OCI-LY7 (cell line): ENCODE measurements at regions not wholly inside any gene's neighbourhood (a gene's known extent, or its start where the extent isn't known, plus 50 kb on each side); places are given as distances from the start of the nearest gene placed in this dataset.

Experiments used
- BruUV-seq: library from RNA; stranded (reverse); fragments of 400-500 nt; replicated peaks from 2 replicates; lab custom pipeline; 2021; lab: Mats Ljungman, UMichigan
- CTCF ChIA-PET: fragments of 300-600 bp; sonication (Branson Sonifier 250); formaldehyde crosslinking; loops from one replicate; lab custom pipeline; 2022; ENCODE audit warnings: antibody characterized with exemption; ENCODE audit not compliant: unreplicated experiment; lab: Charles Lee
- POLR2A ChIA-PET: fragments of 300-600 bp; sonication (Branson Sonifier 250); formaldehyde crosslinking; loops from one replicate; lab custom pipeline; 2022; ENCODE audit warnings: antibody characterized with exemption; lab: Charles Lee
- DNase-seq: peaks from one replicate; pipeline ENCODE4 v3.0.0-alpha.2; 2015; ENCODE audit warnings: low spot score
- H2AFZ ChIP-seq: fragments of 200-600 bp; sonication (generic), shearing (Covaris generic); 2 replicates; pipeline ENCODE4 v1.6.1; 2014; ENCODE audit warnings: mild to moderate bottlenecking, antibody characterized with exemption, low read length, moderate library complexity
- H3K27ac ChIP-seq: fragments of 200-600 bp; sonication (generic); 2 replicates; pipeline ENCODE4 v1.5.1; 2014; ENCODE audit warnings: mixed run types, low read depth, mild to moderate bottlenecking, moderate library complexity, low read length, inconsistent platforms; ENCODE audit not compliant: poor library complexity, severe bottlenecking
- H3K36me3 ChIP-seq: fragments of 200-600 bp; sonication (generic); 2 replicates; pipeline ENCODE4 v1.6.1; 2014; ENCODE audit warnings: mild to moderate bottlenecking, antibody characterized with exemption, low read length, moderate library complexity, mixed read lengths; ENCODE audit not compliant: insufficient read depth
- H3K4me1 ChIP-seq: fragments of 200-600 bp; sonication (generic); 2 replicates; pipeline ENCODE4 v1.5.1; 2014; ENCODE audit warnings: mild to moderate bottlenecking, low read length; ENCODE audit not compliant: insufficient read depth, poor library complexity, severe bottlenecking
- H3K4me2 ChIP-seq: fragments of 200-600 bp; sonication (generic); 2 replicates; pipeline ENCODE4 v1.6.1; 2014; ENCODE audit warnings: mild to moderate bottlenecking, low read length
- H3K4me3 ChIP-seq: fragments of 200-600 bp; sonication (generic); 2 replicates; pipeline ENCODE4 v1.5.1; 2014; ENCODE audit warnings: mild to moderate bottlenecking, low read depth, low read length; ENCODE audit not compliant: poor library complexity, severe bottlenecking
- H3K79me2 ChIP-seq: fragments of 200-600 bp; sonication (generic); 2 replicates; pipeline ENCODE4 v1.6.1; 2016; ENCODE audit warnings: low read depth, mild to moderate bottlenecking, low read length, moderate library complexity, mixed read lengths; ENCODE audit not compliant: insufficient read depth
- H3K9me2 ChIP-seq: fragments of 200-600 bp; sonication (generic); 2 replicates; pipeline ENCODE4 v1.6.1; 2016; ENCODE audit warnings: mild to moderate bottlenecking, low read length, mixed read lengths; ENCODE audit not compliant: insufficient read depth
- H3K9me3 ChIP-seq: fragments of 200-600 bp; sonication (generic); 2 replicates; pipeline ENCODE4 v1.6.1; 2014; ENCODE audit warnings: mild to moderate bottlenecking, mixed run types, low read length, mixed read lengths
- H4K20me1 ChIP-seq: fragments of 200-600 bp; sonication (generic); 2 replicates; pipeline ENCODE4 v1.6.1; 2014; ENCODE audit warnings: mild to moderate bottlenecking, antibody characterized with exemption, low read length, moderate library complexity, mixed read lengths; ENCODE audit not compliant: insufficient read depth
- CTCF ChIP-seq: fragments of 200-600 bp; sonication (generic); conservative IDR thresholded peaks from 2 replicates; pipeline ENCODE4 v1.5.1; 2014; ENCODE audit warnings: mild to moderate bottlenecking, antibody characterized with exemption, low read length, moderate library complexity, mixed read lengths
- EZH2phosphoT487 ChIP-seq: fragments of 200-600 bp; sonication (generic); IDR thresholded peaks from 2 replicates; pipeline ENCODE4 v1.6.1; 2018; ENCODE audit warnings: low read depth, borderline replicate concordance, mild to moderate bottlenecking, mixed run types, antibody characterized with exemption, low read length, moderate library complexity, mixed read lengths
- intact Hi-C: fragments of 100-400 bp; cut with micrococcal nuclease; formaldehyde crosslinking; loops from one replicate; pipeline ENCODE4 v1.10.0; 2022; ENCODE audit not compliant: unreplicated experiment

DNA sequence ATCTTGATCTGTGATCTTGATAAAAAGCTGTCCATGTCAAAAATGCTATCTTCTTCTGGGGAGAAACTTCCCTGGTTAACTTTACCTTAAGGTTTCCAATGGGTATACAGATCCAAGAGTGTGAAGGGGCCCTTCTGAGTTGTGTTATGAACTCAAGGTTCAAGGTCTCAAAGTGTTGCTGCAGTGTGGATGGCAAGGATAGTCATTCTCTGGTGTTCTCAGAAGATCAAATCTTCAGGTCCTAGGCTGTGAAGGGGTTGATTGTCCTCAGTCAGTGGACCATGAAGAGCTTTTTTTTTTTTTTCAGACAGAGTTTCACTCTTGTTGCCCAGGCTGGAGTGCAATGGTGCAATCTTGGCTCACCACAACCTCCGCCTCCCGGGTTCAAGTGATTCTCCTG lies 114.4 kb downstream of the SPTSSA start:
- H3K4me3 ChIP-seq = no peak overlapping the region
- no peak overlapping the region for H2AFZ ChIP-seq
- BruUV-seq = no TSS peak
- H3K9me3 ChIP-seq = no peaks in the 10 kb centered on the region
- TF ChIP-seq EZH2phosphoT487 (no peak), CTCF (no peak)
- DNase-seq = peak; percentile 44
- H3K4me1 ChIP-seq = no peaks in the 10 kb centered on the region
- H3K9me2 ChIP-seq = no peaks in the 10 kb centered on the region
- no peak overlapping the region for H3K27ac ChIP-seq
- no peaks in the 10 kb centered on the region for H3K79me2 ChIP-seq
- POLR2A ChIA-PET = no interaction called here
- H4K20me1 ChIP-seq = no peaks in the 10 kb centered on the region
- intact Hi-C loops = no loop called here
- no peaks in the 10 kb centered on the region for H3K36me3 ChIP-seq
- CTCF ChIA-PET = no interaction called here
- no peak overlapping the region for H3K4me2 ChIP-seq

DNA sequence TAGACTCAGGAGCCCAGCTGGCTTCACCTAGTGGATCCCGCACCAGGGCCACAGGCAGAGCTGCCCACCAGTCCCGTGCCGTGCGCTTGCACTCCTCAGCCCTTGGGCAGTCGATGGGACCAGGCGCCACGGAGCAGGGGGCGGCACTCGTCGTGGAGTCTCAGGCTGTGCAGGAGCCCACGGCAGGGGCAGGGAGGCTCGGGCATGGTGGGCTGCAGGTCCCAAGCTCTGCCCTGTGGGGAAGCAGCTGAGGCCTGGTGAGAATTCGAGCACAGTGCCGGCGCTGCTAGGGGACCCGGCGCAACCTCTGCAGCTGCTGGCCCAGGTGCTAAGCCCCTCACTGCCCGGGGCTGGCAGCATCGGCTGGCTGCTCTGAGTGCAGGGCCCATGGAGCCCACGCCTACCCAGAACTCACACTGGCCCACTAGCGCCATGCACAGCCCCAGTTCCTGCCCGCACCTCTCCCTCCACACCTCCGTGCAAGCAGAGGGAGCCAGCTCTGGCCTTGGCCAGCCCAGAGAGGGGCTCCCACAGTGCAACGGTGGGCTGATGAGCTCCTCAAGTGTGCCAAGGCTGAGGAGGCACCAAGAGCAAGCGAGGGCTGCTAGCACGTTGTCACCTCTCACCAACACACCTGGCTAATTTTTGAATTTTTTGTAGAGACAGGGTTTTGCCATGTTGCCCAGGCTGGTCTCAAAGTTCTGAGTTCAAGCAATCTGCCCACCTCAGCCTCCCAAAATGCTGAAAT lies 116.1 kb downstream of the SPTSSA start:
- Histone ChIP-seq H3K9me3 (no peaks in the 10 kb centered on the region), H3K4me1 (no peaks in the 10 kb centered on the region), H3K27ac (no peak overlapping the region), H3K9me2 (no peaks in the 10 kb centered on the region), H3K4me3 (no peak overlapping the region), H2AFZ (no peak overlapping the region), H3K36me3 (no peaks in the 10 kb centered on the region), H3K4me2 (no peak overlapping the region), H3K79me2 (no peaks in the 10 kb centered on the region), H4K20me1 (no peaks in the 10 kb centered on the region)
- no TSS peak for BruUV-seq
- intact Hi-C loops = no loop called here
- ChIA-PET CTCF (no interaction called here), POLR2A (interaction anchor here (0.6 kb wide), 1 partner anchor 457 kb away, joined by 3 read pairs; no protein-coding TSS in a partner anchor)
- TF ChIP-seq EZH2phosphoT487 (no peak), CTCF (no peak)
- DNase-seq = no peak

- no peak overlapping the region for H3K4me3 ChIP-seq
- no peaks in the 10 kb centered on the region for H3K9me3 ChIP-seq
- DNase-seq = no peak
- H3K36me3 ChIP-seq = no peaks in the 10 kb centered on the region
- ChIA-PET CTCF (no interaction called here), POLR2A (interaction anchor here (0.6 kb wide), 1 partner anchor 179 kb away, joined by 3 read pairs; no protein-coding TSS in a partner anchor)
- no peak overlapping the region for H3K27ac ChIP-seq
- H3K4me2 ChIP-seq = no peak overlapping the region
- no TSS peak for BruUV-seq
- H2AFZ ChIP-seq = no peak overlapping the region
- no peaks in the 10 kb centered on the region for H4K20me1 ChIP-seq
- intact Hi-C loops = no loop called here
- no peaks in the 10 kb centered on the region for H3K79me2 ChIP-seq
- H3K4me1 ChIP-seq = no peaks in the 10 kb centered on the region
- no peak for TF ChIP-seq EZH2phosphoT487
- no peak for TF ChIP-seq CTCF
- H3K9me2 ChIP-seq = no peaks in the 10 kb centered on the region
Observed at GRCh38 chr14:34344318-34344717, 117.7 kb downstream of the SPTSSA start.
